Choroid plexus epithelial cell (primary cell): ENCODE measurements at regions not wholly inside any gene's neighbourhood (a gene's known extent, or its start where the extent isn't known, plus 50 kb on each side); places are given as distances from the start of the nearest gene placed in this dataset.

Experiments
- DNase-seq: peaks from one replicate; pipeline ENCODE4 v3.0.0-alpha.2; 2010; ENCODE audit warnings: low read depth
- H3K4me3 ChIP-seq: 2 replicates; pipeline ENCODE4 v1.5.1; 2011; ENCODE audit warnings: low read depth, mild to moderate bottlenecking, control low read depth, low read length, moderate library complexity
- TF ChIP-seq, protein P1 (sequence below): conservative IDR thresholded peaks from 2 replicates; pipeline ENCODE4 v1.5.1; 2011; ENCODE audit warnings: low read depth, mild to moderate bottlenecking, control low read depth, inconsistent platforms, low read length, moderate library complexity

DNA sequence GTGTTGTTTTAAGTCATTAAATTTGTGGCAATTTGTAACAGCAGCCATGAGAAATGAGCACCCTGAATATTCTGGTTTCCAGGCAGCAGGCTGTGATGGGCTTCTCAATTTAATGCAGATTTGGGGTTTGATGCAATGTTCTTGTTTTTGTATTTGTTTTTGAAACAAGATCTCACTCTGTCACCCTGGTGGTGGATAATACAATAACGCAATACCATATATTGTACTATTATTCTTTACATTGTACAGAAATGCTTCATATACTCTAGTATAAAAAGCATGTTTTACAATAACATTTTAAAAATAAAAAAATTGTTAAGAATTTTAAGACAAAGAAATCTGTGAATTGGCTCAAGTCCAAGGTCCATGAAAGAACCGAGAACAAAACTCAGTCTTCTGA lies 129.1 kb downstream of the USP46 start:
- no peak overlapping the region for H3K4me3 ChIP-seq
- DNase-seq = no peak
- TF ChIP-seq, protein P1, sequence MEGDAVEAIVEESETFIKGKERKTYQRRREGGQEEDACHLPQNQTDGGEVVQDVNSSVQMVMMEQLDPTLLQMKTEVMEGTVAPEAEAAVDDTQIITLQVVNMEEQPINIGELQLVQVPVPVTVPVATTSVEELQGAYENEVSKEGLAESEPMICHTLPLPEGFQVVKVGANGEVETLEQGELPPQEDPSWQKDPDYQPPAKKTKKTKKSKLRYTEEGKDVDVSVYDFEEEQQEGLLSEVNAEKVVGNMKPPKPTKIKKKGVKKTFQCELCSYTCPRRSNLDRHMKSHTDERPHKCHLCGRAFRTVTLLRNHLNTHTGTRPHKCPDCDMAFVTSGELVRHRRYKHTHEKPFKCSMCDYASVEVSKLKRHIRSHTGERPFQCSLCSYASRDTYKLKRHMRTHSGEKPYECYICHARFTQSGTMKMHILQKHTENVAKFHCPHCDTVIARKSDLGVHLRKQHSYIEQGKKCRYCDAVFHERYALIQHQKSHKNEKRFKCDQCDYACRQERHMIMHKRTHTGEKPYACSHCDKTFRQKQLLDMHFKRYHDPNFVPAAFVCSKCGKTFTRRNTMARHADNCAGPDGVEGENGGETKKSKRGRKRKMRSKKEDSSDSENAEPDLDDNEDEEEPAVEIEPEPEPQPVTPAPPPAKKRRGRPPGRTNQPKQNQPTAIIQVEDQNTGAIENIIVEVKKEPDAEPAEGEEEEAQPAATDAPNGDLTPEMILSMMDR = no peak

DNA sequence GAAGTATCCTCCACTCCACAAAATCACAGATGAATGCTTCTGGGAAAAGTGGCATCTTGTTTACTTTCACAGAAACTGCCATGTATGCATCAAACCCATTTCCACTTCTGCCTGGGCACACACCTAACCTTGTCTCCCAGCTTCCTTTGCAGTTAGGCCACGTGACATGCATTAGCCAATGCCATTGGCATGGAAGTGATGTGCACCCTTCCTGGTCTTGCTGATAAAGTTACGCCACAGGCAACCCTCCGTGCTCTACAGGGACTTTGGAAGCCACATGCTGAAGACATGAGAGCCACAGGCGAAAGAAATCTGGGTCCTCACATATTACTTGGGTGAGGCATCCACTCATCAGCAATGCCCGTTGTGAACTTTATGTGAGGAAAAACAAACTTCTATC lies 123.3 kb downstream of the USP46 start:
- DNase-seq = no peak
- H3K4me3 ChIP-seq = no peak overlapping the region
- TF ChIP-seq, protein P1 = no peak
